Hindlimb muscle (tissue), 1 donor: ENCODE measurements at regions not wholly inside any gene's neighbourhood (a gene's known extent, or its start where the extent isn't known, plus 50 kb on each side); places are given as distances from the start of the nearest gene placed in this dataset.
"Not testable (repeated sequence)": the region's sequence is repeated elsewhere in the genome, so short reads cannot be mapped to it uniquely, and the experiment has no call there.

Source experiments
- DNase-seq: peaks from one replicate; pipeline ENCODE4 v3.0.0-alpha.2; 2013

DNA sequence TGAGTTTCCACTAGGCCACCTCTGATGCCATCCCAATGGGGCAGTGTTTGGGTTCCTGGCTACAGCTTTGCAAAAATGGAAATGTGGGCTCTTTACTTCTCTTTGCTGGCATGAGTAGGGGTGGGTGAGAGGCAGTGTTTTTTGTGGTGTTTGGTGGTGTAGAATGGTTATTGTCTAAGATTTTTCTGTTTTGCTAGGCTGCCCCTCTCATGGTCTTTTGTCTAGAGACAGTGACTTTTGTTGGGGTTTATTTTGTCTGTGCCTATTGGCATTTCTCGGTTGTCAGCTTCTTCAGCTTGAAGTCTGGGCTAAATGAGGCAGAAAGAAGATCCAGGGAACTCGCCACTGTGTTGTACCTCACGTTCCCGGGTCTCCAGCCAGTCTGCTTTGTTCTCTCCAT is 112.1 kb downstream of the CENPF start:
- no peak for DNase-seq

DNA sequence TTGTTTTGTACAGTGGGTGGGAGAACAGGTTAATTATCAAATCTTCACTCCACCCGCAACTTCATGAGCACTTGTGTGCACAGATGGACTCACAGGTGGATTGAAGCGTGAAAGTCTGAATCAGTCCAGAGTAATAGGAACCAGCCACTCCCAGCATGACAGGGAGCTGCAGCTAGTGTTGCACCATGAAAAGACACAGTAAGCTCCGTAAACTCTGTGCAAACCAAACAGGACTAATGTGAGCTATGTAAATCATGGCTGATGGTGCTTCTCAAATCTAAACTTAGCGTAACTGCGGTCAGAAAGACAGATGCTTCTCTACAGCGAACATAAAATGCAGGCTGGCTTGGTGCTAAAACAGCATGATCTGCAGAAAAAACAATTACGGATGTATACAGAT is 114.4 kb downstream of the CENPF start:
- no peak for DNase-seq

DNA sequence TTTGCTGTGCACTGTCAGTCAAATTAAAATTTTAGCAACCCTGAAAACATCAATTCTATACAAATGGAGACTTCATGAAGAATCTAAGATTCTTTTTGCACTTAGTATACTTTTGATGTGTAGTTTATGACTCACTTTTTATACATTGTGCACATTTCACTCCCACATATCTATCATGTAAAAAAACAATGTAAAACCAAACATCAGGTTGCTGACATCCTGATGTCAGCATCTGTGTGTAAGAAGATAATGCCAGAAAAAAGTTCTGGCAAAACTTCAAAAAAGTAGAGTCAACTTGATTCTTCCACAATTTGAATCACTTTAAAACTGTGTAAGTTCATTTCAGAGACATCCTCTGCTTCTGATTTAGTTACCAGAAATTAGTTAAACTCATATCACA is 115.7 kb downstream of the CENPF start:
- no peak for DNase-seq

DNA sequence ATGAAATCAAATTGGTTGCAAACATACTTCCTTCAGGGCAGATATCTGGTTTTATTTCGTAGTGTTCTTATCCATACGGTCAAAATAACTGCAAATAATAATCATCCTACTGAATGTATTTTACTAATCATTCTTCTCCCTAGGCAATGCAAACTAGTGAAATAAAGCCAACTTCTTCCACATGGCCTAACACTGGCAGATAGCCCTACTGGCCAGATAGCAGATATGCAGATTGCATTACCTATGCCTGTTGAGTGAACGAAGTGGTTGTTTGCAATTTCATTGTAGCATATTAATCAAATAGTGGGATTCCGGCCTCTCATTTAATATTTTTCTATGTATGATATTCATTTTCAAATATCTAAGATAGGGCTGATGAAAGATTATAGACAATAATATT is 116.2 kb downstream of the CENPF start:
- DNase-seq = no peak

DNA sequence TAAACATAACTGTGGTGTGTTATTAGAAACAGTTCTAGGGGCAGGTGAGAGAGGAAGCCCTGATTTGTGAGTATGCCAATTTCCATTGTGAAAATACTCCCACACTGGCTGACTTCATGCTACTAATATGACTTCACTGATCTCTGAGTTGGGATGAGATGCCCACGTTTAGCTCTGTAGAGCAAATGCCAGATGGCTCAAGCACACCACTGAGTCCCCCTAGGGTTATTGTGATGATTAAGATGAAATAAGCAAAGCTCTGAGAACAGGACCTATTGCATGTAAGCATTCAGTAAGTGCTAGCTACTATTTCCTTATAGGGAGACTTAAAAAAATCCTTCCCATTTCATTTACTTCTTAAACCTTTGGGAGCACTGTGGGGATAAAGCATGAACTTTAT is 117.6 kb downstream of the CENPF start:
- DNase-seq = no peak

DNA sequence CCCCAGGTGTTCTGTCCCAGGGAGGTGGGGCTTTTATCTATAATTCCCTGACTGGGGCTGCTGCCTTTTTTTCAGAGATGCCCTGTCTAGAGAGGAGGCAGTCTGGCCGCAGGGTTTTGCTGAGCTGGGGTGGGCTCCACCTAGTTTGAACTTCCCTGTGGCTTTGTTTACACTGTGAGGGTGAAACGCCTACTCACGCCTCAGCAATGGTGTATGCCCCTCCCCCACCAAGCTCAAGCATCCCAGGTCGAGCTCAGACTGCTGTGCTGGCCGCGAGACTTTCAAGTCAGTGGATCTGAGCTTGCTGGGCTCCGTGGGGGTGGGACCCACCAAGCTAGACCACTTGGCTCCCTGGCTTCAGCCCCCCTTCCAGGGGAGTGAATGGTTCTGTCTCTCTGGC is 124.3 kb downstream of the CENPF start:
- no peak for DNase-seq

DNA sequence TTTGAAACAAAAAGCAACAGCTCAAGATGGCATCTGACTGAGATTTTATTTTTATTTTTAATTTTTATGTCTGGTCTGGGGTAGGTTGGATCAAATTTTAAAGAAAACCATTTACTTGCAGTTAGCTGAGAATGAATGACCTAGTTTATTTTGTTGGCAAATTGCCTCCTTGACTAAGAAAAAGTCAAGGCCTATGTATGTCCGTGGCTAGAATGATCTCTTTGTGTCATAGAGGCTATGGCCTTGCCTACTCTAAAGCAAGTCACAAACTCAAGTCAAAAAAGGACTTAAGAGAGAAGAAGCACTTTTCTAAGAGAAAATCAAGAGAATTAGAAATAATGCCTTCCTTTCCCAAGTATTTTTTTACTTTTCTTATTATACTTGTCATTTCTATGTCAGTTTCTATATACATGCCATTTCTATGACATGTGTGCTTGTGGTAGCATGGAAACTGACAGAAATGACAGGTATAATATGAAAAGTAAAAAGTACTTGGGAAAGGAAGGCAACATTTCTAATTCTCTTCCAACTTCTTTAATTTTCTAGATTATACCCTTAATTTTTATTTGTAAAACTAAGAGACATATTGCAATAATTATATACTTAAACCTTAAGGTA is 136.7 kb downstream of the CENPF start:
- DNase-seq = no peak

DNA sequence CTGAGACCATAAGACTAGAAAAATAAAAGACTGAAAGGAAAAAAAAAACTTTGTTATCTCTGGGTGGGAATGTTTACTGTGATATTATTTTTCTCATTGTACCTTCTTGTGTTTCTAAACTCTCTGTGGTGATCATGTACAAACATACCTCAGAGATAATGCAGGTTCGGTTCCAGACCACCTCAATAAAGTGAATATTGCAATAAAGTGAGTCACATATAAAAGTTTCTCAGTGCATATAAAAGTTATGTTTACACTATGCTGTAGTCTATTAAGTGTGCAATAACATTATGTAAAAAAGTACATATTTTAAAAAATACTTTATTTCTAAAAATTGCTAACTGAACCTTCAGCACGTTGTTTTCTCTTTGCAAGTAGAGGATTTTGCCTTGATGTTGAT is 137.5 kb downstream of the CENPF start:
- no peak for DNase-seq

DNA sequence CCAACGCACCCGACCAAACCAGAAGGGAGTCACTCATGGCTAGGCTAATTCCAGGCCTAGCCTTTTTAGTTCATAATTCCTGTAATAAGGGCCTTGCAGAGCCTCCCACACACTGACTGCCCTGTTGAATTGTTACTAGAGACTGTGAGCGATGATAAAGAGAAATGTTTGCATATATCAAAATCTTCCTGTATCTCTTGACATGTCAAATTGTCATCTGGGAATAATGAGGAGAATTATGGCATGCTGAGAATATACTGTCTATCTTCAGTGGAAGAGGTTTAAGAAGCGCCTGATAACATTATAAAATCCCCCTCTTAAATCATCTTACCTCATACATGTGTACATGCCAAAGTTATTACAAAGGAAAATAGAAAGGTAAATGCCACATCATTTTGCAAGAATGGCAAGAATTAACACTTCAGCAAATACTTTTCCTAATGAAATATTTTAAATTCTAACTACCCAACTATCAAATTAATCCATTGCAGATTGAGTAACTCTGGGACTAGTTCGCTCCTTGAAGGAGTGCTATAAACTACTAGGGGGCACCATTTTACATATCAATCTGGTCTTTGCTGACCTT is 144.1 kb downstream of the CENPF start:
- no peak for DNase-seq

DNA sequence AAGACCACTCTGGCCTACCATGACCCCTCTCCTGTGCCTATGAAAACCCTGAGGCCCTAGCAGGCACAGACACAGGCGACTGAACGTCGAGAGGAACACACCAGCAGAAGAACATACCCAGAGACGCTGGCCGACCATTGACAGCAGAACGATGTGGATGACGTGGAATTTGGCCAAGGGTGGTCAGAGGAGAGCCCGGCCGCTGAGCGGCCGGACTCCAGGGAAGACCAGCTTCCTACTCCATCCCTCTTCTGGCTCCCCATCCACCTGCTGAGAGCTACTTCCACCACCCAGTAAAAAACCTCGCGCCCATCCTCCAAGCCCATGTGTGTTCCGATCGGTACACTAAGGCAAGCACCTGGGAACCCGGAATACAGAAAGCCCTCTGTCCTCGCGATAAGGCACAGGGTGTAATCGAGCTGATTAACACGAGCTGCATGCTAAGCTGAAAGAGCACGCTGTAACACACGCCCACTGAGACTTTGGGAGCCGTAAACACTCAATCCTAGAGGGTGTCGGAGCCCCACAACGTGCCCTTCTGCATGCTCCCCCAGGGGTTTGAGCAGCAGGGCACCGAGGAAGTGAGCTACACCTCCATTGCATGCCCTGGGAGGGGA is 150.3 kb downstream of the CENPF start:
- DNase-seq = no peak

DNA sequence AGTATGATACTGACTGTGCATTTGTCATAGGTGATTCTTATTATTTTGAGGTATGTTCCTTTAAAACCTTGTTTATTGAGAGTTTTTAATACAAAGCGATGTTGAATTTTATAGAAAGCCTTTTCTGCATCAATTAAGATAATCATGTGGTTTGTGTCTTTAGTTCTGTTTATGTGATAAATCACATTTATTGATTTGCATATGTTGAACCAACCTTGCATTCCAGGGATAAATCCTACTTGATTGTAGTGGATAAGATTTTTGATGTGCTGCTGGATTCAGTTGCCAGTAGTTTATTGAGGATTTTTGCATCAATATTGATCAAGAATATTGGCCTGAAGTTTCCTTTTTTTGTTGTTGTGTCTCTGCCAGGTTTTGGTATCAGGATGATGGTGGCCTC is 158.0 kb downstream of the CENPF start:
- DNase-seq = no peak

DNA sequence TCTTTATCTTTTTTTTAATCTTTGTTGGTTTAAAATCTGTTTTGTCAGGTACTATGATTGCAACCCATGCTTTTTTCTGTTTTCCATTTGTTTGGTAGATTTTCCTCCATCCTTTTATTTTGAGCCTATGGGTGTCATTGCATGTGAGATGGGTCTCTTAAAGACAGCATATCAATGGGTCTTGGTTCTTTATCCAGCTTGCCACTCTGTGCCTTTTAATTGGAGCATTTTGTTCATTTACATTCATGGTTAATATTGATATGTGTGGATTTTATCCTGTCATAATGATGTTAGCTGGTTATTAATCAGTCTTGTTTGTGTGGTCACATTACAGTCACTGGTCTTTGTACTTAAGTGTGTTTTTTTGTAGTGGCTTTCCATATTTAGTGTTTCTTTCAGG is 159.9 kb downstream of the CENPF start:
- DNase-seq = no peak

DNA sequence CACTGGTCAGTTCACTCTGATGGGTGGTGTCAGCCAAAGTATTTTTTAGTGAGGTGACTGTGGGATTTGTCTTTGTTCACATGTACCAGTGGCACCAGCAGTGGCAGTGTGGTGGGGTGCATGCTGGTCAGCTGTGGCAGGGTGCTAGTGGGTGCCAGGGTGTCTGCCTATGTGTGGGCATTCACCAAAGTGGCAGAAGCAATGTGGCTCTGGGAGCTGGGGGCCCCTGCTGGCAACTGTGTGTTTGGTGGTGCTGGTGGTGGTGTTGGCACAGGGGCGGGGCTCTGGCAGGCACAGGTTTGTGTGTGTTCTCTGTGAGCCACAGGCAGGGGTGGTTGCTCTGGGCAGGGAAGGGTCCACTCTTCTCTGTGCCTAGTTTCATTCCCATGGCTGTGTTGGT is 161.5 kb downstream of the CENPF start:
- no peak for DNase-seq

DNA sequence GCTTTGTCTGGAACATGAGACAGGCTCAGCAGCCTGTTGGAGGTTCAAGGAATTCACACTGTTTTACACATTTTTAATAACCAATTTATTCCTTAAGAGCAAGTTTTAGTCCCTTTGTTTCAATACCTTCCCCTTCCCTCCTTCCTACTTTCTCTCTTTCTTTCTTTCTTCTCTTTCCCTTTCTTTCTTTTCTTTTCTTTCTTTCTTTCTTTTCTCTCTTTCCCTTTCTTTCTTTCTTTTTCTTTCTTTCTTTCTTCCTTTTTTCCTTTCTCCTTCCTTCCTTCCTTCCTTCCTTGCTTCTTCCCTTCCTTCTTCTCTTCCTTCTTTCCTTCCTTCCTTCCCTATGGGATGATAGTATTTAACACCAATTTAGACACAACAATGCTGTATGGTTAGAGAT is 164.2 kb downstream of the CENPF start:
- no peak for DNase-seq

DNA sequence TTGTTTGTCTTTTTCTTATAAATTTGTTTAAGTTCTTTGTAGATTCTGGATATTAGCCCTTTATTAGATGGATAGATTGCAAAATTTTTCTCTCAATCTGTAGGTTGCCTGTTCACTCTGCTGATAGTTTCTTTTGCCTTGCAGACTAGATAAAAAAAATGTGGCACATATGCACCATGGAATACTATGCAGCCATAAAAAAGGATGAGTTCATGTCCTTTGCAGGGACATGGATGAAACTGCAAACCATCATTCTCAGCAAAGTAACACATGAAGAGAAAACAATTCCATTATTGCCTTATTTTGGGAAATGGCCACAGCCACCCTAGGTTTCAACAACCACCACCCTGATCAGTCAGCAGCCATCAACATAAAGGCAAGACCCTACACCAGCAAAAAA is 166.7 kb downstream of the CENPF start:
- DNase-seq = not testable (repeated sequence)

DNA sequence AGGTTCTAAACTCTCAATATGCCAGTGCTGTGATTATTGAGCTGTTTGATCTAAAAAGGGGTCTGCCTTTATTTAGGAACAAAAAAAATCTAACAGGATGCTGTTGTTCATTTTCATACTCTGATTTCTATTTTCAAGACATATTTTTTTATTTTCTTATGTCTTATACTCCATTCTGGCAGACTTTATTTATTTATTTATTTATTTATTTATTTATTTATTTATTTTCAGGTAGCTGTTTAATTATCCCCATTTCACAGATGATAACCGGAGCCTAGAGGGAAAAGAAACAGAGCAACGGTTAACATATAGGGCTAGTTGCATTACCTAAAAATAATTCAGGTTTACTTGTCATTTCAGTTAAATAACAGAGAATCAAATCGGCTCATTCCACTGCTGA is 174.4 kb downstream of the CENPF start:
- no peak for DNase-seq

DNA sequence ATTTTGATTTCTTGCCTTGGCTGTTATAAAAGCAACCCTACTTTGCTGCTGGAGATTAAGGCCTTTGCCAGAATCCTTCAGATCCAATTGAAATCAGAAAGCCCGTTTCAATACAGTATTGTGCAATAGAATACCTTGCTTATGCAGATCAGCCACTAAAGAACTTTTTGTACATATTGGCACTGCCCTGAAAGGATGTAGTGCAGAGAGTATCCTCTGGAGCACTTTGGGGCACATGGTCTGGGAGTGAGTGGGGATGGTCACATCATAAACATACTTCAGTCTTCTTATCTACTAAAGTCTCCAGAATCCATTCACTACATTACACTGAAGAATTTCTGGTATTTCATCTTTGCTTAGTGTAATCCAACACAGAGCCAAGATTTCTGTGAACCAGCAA is 189.0 kb downstream of the CENPF start:
- no peak for DNase-seq

DNA sequence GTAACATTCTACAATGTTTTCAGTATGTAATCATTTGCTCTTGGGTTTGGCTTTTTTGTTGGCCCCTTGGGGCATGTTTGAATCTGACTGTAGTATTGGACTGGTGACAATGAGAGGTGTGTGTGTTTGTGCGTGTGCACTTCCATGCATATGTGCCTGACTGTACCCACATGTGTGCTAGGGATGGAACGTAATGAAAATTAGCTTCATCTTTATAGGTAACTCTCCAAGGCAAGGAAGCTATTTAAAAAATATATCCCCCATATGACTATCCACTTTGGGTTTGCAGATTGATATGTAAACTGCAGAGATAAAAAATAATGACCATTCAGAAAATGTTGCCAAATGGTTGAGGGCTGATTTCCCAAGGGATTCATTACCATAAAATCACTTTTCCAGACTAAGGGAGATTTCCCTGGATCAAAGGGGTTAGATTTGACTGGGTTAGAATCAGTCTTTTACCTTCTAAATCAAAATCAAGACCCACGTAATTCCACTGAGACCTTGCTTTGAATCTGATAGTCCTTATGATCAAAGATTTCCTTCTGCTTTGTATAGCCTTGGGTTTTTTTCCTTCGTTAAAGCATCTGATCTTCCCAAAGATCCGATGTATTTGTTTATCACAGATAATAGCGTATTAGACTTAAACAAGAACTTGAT is 189.7 kb downstream of the CENPF start:
- DNase-seq = no peak

DNA sequence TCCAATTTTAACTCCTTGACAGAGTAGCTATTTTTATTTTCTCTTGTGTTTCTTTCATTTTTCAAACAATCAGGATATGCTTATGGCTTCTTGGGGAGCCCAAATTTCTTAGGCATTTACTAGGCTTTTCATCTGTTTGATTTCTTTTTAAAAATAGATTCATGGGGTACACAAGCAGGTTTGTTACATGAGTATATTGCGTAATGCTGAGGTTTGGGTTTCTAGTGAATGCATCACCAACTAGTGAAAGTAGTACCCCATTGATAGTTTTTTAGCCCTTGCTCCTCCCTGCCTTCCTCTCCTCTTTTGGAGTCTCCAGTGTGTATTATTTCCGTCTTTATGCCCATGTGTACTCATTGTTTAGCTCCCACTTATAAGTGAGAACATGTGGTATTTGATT is 190.7 kb downstream of the CENPF start:
- DNase-seq = no peak

DNA sequence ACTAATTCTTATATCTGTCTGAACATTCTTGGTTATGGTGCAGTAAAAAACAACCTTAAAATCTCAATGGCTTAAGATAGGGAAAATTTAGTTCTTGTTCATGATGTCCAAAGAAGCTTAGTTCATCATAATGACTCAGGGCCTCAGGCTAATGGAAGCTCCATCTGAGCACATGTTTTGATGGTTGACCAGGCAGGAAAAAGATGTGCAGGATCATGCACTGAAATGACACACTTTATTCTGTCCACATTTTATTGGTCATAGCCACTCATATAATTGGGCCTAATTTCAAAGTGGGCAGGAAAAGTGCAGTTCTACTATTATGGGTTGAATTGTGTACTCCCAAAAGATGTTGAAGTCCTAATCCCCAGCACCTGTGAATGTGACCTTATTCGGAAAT is 198.2 kb downstream of the CENPF start:
- no peak for DNase-seq

DNA sequence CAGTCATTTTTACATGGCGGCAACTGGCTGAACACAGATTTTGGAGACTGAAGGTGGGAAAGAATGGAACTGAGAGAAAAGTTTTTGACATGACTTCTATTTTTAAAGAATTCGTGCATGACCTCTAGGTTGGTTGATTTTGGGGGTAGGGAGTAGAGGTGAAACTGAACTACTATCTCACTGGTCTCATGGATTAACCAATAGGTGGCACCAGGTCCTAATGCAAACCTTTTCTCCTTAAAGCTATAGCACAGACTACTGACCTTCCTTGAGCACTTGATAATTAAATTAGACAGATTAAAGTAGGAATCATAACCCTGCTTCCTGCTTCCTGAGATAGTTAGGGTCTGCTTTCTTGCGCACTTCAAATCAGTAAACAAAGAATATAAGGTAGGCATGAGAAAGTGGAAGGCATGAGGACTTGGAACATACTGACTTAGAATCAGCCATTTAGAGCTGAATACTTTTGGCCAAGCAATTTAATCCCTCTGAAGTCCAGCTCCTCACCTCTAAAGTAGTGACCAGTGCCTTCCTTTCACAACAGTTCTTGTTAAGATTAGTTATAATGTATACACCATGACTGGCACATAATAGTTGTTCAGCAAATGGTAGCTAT is 206.0 kb downstream of the CENPF start:
- no peak for DNase-seq

DNA sequence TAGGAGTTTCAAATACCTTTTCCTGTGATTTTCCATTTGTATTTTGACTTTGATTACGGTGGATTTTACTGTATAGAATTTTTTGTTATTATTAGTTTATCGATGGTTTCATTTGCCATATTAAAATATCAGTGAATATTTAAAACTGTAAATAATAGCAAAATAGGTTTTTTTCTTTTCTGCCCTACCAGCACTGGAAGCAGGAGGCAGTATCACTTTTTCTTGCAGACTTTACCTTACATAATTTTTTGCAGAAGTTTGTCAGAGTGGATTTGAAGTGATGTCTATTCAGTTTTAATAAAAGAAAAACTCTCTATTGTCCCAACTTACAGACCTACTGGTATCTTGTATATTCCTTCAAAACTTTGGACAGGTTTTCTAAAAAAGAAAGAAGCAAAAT is 213.6 kb downstream of the CENPF start:
- DNase-seq = no peak

DNA sequence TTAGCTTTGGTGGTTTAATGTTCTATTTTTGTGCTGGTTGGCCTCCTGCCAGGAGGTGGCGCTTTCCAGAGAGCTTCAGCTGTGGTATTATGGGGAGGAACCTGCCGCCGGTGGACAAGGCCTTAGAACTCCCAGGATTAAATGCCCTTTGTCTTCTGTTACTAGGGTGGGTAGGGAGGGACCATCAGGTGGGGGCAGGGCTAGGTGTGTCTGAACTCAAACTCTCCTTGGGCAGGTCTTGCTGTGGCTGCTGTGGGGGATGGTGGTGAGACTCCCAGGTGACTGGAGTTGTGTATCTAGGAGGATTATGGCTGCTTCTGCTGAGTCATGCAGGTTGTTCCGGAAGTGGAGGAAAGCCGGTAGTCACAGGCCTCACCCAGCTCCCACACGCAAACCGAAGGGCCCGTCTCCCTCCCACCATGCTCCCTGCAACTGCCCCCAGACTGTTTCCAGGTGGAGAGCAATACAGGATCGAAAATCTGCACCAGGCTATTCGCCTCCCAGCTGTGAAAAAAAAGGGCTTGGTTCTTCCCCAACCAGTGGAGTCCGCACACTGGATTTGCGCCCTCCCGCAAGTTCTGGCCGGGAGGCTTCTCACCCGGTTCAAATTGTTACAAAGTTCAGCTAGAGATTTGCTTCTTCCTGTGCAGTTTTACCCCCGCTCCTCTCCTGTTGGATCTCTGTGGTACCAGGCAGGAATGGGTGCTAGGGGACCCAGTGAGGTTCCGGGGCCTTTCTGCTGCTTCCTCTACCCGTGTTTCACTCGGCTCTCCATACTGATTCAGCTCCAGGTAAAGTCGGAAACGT is 220.5 kb downstream of the CENPF start:
- no peak for DNase-seq
